Suprapubic skin (tissue), 4 donors: ENCODE measurements at regions not wholly inside any gene's neighbourhood (a gene's known extent, or its start where the extent isn't known, plus 50 kb on each side); places are given as distances from the start of the nearest gene placed in this dataset.
"Not testable (repeated sequence)": the region's sequence is repeated elsewhere in the genome, so short reads cannot be mapped to it uniquely, and the experiment has no call there.

Source experiments
- DNase-seq, 2 donors: peaks; one replicate each; pipeline ENCODE4 v3.0.0-alpha.2; 2019; ENCODE audit warnings: low spot score in 2 of 2
- H3K27ac ChIP-seq: fragments of 200-600 bp; sonication (generic); one replicate; pipeline ENCODE4 v1.5.1; 2019
- H3K27me3 ChIP-seq: fragments of 200-600 bp; sonication (generic); one replicate; pipeline ENCODE4 v1.5.1; 2019
- H3K36me3 ChIP-seq: fragments of 200-600 bp; sonication (generic); one replicate; pipeline ENCODE4 v1.5.1; 2019
- H3K4me1 ChIP-seq: fragments of 200-600 bp; sonication (generic); one replicate; pipeline ENCODE4 v1.5.1; 2019
- H3K4me3 ChIP-seq: fragments of 200-600 bp; sonication (generic); one replicate; pipeline ENCODE4 v1.5.1; 2019; ENCODE audit warnings: mild to moderate bottlenecking
- H3K9me3 ChIP-seq: fragments of 200-600 bp; sonication (generic); one replicate; pipeline ENCODE4 v1.5.1; 2019
- EP300 ChIP-seq: sonication (generic); formaldehyde crosslinking; IDR thresholded peaks from one replicate; pipeline ENCODE4 v1.6.1; 2017; ENCODE audit warnings: antibody characterized with exemption
- POLR2A ChIP-seq, 2 donors: fragments of 450-650 bp; IDR thresholded peaks; one replicate each; pipeline ENCODE4 v1.6.1; 2017; ENCODE audit warnings: antibody characterized with exemption in 2 of 2, mild to moderate bottlenecking in 2 of 2, moderate library complexity in 2 of 2
- POLR2AphosphoS5 ChIP-seq, 3 donors: sonication (generic); formaldehyde crosslinking; IDR thresholded peaks; one replicate each; pipeline ENCODE4 v1.6.1; 2017; ENCODE audit warnings: antibody characterized with exemption in 3 of 3
- WGBS: methylation state at CpG from one replicate; pipeline ENCODE4 v1.1.5; 2018; 5-methylcytosine and 5-hydroxymethylcytosine counted together
- TF ChIP-seq, protein P1 (sequence below), 2 donors: fragments of 200-600 bp in 1 of 2; fragments of 450-650 bp in 1 of 2; sonication (generic) in 1 of 2; IDR thresholded peaks; one replicate each; pipeline ENCODE4 v1.5.1; 2016 to 2019; ENCODE audit warnings: antibody characterized with exemption in 2 of 2, mild to moderate bottlenecking in 1 of 2, moderate library complexity in 1 of 2

DNA sequence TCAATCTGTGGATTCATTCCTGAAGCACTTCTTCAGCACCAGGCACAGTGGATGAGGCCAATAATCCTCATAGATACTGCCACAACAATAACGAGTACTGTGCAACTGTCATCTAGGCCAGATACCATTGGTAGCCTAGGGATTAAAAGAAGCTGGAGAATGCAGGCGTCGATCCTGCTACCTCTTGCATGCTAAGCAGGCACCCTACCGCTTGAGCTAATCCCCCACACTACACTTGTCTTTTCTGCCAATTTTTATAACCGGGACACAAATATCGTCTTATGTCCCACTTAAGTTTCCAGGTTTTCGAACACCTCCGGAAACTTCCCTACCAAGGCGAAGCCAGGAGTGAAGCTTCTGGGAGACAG lies 90.2 kb upstream of the ZNF322 start:
- WGBS: no CpG with 5 or more reads among the region's 9 CpGs
- not testable (repeated sequence) for H3K4me1 ChIP-seq, H3K36me3 ChIP-seq, H3K27ac ChIP-seq, H3K9me3 ChIP-seq, DNase-seq, H3K4me3 ChIP-seq
- peaks cover 47% of the 10 kb centered on the region for H3K27me3 ChIP-seq

DNA sequence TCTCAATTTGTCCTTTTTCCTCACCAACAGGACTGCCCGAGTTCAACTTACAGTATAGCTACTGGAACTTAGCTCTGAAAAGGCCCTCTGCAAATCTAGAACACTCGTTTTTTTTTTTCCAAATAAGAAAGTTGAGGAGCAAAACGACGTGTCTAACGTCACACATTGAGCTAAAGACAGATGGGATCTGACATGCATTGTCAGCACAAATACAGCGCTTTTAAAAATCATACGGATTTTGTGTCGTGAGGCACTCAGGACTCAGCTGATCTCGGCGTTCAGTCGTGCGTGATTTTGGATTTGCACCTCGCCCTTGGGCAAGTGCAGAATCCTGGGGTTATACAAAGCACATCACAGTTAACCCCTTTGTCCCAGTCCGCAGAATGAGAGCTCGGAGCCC lies 94.7 kb upstream of the ZNF322 start:
- peaks cover 40% of the 10 kb centered on the region for H3K27me3 ChIP-seq
- no CpG with 5 or more reads among the region's 15 CpGs for whole genome bisulfite sequencing
- H3K27ac ChIP-seq: no peak overlapping the region
- no peaks in the 10 kb centered on the region for H3K4me1 ChIP-seq
- H3K36me3 ChIP-seq: no peaks in the 10 kb centered on the region
- TF ChIP-seq POLR2AphosphoS5 (IDR thresholded peaks at IDR 0.05): no peak
- no peak for TF ChIP-seq EP300
- TF ChIP-seq, protein P1, sequence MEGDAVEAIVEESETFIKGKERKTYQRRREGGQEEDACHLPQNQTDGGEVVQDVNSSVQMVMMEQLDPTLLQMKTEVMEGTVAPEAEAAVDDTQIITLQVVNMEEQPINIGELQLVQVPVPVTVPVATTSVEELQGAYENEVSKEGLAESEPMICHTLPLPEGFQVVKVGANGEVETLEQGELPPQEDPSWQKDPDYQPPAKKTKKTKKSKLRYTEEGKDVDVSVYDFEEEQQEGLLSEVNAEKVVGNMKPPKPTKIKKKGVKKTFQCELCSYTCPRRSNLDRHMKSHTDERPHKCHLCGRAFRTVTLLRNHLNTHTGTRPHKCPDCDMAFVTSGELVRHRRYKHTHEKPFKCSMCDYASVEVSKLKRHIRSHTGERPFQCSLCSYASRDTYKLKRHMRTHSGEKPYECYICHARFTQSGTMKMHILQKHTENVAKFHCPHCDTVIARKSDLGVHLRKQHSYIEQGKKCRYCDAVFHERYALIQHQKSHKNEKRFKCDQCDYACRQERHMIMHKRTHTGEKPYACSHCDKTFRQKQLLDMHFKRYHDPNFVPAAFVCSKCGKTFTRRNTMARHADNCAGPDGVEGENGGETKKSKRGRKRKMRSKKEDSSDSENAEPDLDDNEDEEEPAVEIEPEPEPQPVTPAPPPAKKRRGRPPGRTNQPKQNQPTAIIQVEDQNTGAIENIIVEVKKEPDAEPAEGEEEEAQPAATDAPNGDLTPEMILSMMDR (IDR thresholded peaks at IDR 0.05): no peak
- TF ChIP-seq POLR2A (IDR thresholded peaks at IDR 0.05): no peak
- no peak overlapping the region for H3K4me3 ChIP-seq
- H3K9me3 ChIP-seq: no peaks in the 10 kb centered on the region
- DNase-seq: no peak

DNA sequence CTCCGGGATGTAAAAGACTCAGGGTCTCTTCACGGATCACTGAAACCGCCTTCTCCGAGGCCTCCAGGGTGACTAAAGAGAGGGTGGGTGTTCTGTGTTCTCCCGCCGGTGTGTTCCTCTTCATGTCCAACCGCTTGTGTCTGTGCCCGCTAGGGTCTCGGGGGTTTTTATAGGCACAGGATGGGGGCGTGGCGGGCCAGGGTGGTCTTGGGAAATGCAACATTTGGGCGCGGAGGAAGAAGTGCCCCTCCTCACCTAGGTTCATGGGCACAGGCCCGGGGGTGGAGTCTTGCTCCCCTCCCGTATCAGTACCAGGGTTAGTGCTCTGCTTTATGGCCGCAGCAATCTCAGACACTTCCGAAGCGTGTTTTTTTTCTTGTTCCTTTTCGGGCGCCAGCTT lies 95.3 kb upstream of the ZNF322 start:
- peaks cover 35% of the 10 kb centered on the region for H3K27me3 ChIP-seq
- H3K27ac ChIP-seq, H3K36me3 ChIP-seq, H3K9me3 ChIP-seq, H3K4me3 ChIP-seq, H3K4me1 ChIP-seq: not testable (repeated sequence)
- DNase-seq: peak in 1 of 2 donors; percentile 49
- WGBS: no CpG with 5 or more reads among the region's 20 CpGs

DNA sequence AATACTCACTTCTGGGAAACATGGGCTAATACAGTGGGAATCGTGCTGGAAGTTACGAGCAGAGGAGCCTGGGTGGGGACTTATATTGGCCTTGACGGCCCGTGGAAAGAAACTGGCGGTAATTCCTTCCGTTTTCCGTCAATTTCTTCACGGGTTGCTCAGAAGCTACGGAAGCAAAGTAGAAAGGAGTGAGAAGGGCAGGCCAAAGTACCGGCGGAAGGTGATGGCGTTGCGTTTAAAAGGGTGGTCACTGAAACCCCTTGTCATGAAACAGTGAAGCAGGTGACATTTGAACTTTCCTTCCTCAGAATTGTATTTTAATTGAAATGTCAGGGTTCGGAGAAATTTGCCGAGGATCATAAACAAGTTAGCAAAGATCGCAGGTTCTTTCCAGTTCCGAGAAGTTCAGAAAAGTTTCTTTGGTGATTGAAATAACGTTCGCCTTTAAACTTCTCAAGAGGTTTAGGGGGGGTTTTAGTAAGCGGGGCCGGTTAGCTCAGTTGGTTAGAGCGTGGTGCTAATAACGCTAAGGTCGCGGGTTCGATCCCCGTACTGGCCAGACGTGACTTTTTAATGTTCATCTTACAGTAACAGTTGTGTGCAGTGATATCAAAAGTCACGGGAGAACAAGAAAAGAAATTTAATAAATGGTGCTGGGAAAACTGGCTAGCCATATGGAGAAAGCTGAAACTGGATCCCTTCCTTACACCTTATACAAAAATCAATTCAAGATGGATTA lies 96.7 kb upstream of the ZNF322 start:
- not testable (repeated sequence) for H3K9me3 ChIP-seq, H3K4me3 ChIP-seq, DNase-seq, H3K36me3 ChIP-seq, H3K27ac ChIP-seq, H3K4me1 ChIP-seq
- peaks cover 29% of the 10 kb centered on the region for H3K27me3 ChIP-seq
- no CpG with 5 or more reads among the region's 29 CpGs for WGBS

DNA sequence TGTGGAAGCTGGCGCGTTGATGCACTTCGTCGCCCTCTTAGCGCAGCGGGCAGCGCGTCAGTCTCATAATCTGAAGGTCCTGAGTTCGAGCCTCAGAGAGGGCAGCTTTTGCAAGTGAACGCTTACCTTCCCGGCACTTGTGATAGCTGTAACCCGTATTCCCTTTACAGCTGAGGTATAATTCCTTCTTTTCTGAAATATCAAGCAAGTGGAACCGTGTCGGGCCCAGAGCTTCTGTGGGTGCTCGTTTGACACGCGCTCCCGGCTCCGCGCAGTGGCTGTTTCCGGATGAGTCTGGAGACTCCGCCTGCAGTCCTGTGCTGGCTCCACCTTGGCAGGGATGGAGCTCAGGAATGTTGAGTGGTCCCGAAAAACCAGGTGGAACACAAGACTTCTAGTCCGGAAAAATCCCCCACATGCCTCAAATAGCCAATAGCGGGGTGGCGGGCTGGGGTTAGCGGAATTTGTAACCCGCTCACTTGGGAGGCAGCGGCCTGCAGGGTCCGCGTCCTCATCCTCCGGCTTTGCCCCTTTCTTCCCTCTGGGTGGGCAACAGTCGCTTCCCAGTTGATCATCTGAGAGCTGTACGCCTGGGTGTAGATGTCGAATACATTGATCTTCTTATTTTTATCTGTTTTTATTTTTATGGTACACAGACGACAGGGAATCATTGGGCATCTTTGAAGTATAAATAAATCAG lies 106.8 kb upstream of the ZNF322 start:
- not testable (repeated sequence) for H3K27me3 ChIP-seq, H3K9me3 ChIP-seq, H3K36me3 ChIP-seq, DNase-seq, H3K4me3 ChIP-seq, H3K4me1 ChIP-seq, H3K27ac ChIP-seq
- no CpG with 5 or more reads among the region's 36 CpGs for WGBS

DNA sequence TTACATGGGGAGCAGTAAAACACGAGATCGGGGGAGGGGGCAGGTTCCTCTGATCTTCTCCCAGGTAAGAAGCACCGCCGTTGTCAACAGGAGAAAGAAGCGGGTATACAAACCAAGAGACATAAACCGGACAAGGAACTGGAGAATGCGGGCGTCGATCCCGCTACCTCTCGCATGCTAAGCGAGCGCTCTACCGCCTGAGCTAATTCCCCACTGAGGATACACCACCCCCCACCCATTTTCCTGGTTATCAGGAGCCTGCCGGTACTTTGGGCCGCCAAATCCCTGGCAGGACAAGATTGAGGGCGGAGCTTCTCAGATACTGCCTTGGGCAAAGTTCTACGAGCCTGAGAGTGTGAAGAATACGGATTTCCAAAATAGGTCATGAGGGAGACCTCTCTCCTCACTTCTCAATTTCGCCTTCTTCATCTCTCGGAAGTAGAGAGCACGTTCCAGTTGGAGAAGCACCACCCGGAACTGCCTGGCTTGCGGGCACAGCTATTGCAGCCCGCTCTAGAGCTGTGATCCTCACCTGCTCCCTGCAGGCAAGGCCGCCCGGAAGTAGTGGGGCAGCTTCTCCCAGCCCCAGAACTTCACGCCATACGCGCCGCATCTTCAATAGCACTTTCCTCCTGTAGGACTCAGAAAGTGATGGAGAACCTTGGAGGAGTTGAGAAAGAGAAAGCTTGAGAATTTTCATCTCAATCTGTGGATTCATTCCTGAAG lies 111.6 kb upstream of the ZNF322 start:
- no CpG with 5 or more reads among the region's 31 CpGs for WGBS
- H3K4me3 ChIP-seq, H3K27ac ChIP-seq, DNase-seq, H3K36me3 ChIP-seq, H3K27me3 ChIP-seq, H3K4me1 ChIP-seq, H3K9me3 ChIP-seq: not testable (repeated sequence)

DNA sequence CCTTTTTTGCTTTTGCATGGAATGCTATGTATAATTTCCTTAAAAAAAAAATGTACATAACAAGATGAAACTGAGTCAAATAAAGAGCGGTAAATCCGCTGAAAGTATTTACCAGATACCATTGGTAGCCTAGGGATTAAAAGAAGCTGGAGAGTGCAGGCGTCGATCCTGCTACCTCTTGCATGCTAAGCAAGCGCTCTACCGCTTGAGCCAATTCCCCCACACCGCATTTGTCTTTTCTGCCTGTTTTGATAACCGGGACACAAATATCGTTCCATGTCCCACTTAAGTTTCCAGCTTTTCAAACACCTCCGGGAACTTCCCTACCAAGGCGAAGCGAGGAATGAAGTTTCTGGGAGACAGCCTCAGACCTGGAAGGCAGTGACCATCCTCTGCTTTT lies 113.9 kb upstream of the ZNF322 start:
- not testable (repeated sequence) for H3K4me1 ChIP-seq, DNase-seq, H3K9me3 ChIP-seq, H3K27ac ChIP-seq, H3K36me3 ChIP-seq, H3K27me3 ChIP-seq, H3K4me3 ChIP-seq
- no CpG with 5 or more reads among the region's 12 CpGs for WGBS

DNA sequence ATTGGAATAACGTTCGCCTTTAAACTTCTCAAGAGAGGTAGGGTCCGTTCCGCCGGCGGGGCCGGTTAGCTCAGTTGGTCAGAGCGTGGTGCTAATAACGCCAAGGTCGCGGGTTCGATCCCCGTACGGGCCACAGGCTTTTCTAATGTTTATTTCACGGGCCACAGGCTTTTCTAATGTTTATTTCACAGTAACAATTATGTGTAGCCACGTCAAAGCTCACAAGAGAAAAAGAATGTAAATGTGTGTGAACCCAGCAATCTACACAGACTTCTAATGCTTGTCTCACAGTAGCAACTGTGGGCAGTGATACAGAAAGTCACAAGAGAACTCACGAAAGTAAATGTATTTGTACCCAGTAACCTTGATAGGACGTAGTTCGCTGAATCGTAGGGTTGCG lies 121.0 kb upstream of the ZNF322 start:
- not testable (repeated sequence) for H3K27me3 ChIP-seq, H3K4me1 ChIP-seq, H3K36me3 ChIP-seq, DNase-seq, H3K4me3 ChIP-seq, H3K9me3 ChIP-seq, H3K27ac ChIP-seq
- no CpG with 5 or more reads among the region's 21 CpGs for WGBS

DNA sequence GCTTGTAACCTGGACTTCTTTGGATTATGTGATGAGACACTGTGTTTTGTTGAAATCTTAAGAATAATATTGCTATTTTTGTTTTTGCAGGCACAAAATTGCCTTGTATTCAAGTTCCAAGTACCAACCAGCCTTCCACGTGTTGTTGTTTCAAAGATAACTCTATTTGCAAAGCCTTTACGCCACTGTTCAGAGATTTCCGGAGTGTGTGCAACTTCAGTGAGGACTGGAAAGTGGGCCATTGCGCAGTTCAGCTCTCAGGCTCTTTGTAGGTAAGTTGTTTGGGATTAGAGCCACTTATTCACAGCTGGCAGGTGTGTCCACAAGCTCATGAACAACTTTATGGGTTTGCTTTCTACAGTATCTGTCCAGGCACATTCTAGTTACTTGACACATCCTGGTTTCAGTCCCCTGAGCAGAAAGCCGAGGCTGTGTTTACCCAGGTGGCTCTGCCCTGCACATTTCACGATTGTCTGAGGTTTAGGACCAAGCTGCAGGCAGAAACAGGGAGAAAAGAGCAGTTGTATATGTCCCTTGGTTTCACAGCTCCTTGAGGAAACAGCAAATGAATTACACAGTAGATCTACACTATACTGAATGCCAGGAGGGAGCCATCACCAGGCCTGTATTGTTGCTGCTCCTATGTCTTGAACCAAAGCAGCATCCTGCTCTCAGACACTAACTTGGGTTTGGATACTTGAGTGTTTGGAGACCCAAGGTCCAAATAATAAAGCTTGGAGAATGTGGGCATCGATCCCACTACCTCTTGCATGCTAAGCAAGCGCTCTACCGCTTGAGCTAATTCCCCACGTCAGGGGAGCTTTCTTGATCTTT lies 136.1 kb upstream of the ZNF322 start:
- H3K9me3 ChIP-seq, H3K4me3 ChIP-seq, DNase-seq, H3K27ac ChIP-seq, H3K36me3 ChIP-seq, H3K4me1 ChIP-seq, H3K27me3 ChIP-seq: not testable (repeated sequence)
- no CpG with 5 or more reads among the region's 10 CpGs for WGBS

DNA sequence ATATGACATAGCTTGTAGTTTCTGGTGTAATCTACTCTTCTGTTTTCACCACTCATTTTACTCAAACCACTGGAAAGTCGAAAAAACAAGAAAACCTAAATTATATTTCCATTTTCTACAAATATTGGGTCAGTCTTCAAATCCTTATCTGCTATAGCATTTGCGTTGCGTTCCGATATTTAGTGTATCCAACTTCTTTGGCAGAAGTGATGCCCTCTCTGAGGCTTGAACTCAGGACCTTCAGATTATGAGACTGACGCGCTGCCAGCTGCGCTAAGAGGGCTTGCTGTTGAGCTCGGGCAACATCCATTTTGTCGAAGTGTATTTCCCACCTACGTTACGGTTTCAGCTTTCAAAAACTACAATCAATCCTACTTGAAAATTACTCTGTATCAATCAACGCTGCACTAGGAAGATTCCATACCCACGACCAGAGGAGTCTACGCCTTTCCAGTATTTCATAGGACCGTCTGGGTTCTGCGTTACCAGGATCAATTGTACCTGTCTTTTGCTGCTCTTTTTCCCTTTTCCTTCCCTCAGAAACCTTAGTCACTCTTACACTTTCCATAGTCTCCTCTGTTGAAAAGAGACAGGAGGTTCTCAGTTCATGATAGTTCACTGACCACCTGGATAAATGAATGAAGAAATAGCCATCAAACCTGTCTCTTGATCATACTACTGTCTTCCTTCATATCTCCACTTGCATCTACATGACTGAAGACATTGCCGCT lies 140.5 kb upstream of the ZNF322 start:
- no CpG with 5 or more reads among the region's 17 CpGs for WGBS
- H3K27ac ChIP-seq, H3K9me3 ChIP-seq, H3K4me1 ChIP-seq, H3K27me3 ChIP-seq, H3K4me3 ChIP-seq, H3K36me3 ChIP-seq, DNase-seq: not testable (repeated sequence)

DNA sequence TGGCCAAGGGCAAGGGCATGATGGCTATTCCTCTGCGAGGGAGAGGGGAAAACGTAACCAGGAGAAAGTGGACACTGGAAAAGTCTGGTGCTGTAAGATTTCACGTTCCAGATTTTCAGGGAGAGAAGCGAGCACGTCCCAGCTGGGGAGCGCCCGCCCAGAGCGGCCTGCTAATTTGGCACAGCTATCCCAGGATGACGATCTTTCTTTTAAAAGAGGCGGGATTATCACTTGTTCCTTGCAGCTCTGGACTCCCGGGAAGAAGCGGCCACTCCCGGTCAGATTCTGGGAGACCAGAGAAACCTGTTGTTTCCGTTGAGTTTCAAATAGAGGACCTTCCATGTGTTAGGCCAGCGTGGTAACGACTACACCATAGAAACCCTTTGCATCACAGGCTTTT lies 144.2 kb upstream of the ZNF322 start:
- H3K27ac ChIP-seq, H3K27me3 ChIP-seq, H3K4me1 ChIP-seq, H3K4me3 ChIP-seq, H3K9me3 ChIP-seq, H3K36me3 ChIP-seq, DNase-seq: not testable (repeated sequence)
- no CpG with 5 or more reads among the region's 16 CpGs for WGBS
